ENCODE measurements at regions not wholly inside any gene's neighbourhood (a gene's known extent, or its start where the extent isn't known, plus 50 kb on each side); places are given as distances from the start of the nearest gene placed in this dataset.

- TF ChIP-seq SREBF2 (IDR thresholded peaks at IDR 0.05): no peak
- TF ChIP-seq, protein P1, sequence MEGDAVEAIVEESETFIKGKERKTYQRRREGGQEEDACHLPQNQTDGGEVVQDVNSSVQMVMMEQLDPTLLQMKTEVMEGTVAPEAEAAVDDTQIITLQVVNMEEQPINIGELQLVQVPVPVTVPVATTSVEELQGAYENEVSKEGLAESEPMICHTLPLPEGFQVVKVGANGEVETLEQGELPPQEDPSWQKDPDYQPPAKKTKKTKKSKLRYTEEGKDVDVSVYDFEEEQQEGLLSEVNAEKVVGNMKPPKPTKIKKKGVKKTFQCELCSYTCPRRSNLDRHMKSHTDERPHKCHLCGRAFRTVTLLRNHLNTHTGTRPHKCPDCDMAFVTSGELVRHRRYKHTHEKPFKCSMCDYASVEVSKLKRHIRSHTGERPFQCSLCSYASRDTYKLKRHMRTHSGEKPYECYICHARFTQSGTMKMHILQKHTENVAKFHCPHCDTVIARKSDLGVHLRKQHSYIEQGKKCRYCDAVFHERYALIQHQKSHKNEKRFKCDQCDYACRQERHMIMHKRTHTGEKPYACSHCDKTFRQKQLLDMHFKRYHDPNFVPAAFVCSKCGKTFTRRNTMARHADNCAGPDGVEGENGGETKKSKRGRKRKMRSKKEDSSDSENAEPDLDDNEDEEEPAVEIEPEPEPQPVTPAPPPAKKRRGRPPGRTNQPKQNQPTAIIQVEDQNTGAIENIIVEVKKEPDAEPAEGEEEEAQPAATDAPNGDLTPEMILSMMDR (IDR thresholded peaks at IDR 0.05): no peak
- TF ChIP-seq MAFK (IDR thresholded peaks at IDR 0.05; ENCODE audit: partially characterized antibody): peak; percentile 57
- no peak for TF ChIP-seq BCL3 (IDR thresholded peaks at IDR 0.05)
These were observed 967.9 kb downstream of the TRHDE start for GRCh38 chr12:73240110-73240509.

All from A549 (cell line).